HG03558 (cell line): ENCODE measurements at regions not wholly inside any gene's neighbourhood (a gene's known extent, or its start where the extent isn't known, plus 50 kb on each side); places are given as distances from the start of the nearest gene placed in this dataset.
"Not testable (repeated sequence)": the region's sequence is repeated elsewhere in the genome, so short reads cannot be mapped to it uniquely, and the experiment has no call there.

Source experiments
- ATAC-seq: cut with Tn5 transposase; IDR thresholded peaks from one replicate; pipeline ENCODE4 v1.9.1; 2021; ENCODE audit warnings: moderate number of reproducible peaks; ENCODE audit not compliant: unreplicated experiment; ENCODE audit errors: extremely low read depth

DNA sequence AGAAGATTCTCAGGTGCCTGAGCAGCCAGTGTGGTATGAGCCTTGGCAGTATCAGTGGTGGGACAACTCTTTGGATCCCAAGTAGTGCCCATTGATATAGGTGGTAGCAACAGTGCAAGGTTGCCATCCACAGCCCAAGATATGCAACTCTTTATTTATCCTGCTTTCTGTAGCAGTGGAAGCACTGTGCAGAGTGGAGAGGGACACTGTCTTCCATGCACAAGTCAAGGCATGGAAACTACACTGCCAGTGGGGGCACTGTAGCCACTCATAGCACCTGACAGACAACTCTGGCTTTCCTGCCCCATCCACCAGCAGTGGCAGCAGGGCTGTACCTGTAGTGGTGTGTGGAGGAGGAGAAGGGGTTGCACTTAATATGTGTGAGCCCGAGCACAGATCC lies 409.6 kb upstream of the TMEFF2 start:
- ATAC-seq = no peak

DNA sequence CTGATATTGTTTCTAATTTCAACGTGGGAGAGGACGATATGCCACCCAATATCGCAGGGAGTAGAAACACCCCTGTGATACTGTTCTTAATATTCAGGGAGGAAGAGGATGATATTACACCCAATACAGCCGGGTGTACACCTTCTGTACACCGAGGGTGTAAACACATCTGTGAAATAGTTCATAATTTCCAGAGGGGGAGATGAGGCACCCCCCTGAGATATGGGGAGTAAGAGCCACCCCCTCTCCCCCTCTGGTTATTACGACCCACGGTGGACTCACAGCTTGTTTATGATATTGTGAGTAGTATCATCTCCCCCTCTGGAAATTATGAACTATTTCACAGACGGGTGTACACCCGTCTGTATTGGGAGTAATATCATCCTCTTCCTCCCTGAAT lies 403.9 kb upstream of the TMEFF2 start:
- ATAC-seq = not testable (repeated sequence)

- ATAC-seq = no peak
These were observed 398.8 kb upstream of the TMEFF2 start for GRCh38 chr2:192593561-192593960.

GRCh38 chr2:192591617-192592016 lies 396.9 kb upstream of the TMEFF2 start:
- ATAC-seq = no peak

DNA sequence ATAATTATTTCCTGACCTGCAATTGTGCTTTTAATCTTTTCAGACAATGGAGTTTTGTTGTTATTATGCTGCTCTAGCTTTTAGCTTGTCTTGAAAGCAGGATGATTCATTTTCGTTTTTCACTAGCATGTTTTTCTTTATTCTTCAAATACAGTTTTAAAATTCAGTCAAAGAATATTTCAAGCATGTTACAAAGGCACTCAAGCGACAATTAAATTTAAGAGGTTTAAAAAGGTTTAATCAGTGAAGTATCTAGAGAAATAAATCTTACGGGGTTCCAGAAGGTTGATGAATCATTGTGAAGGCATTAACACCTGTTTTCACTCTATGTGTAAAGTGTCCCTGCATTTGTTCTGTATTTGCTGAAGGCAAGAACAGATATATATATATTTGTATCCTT lies 390.7 kb upstream of the TMEFF2 start:
- no peak for ATAC-seq

DNA sequence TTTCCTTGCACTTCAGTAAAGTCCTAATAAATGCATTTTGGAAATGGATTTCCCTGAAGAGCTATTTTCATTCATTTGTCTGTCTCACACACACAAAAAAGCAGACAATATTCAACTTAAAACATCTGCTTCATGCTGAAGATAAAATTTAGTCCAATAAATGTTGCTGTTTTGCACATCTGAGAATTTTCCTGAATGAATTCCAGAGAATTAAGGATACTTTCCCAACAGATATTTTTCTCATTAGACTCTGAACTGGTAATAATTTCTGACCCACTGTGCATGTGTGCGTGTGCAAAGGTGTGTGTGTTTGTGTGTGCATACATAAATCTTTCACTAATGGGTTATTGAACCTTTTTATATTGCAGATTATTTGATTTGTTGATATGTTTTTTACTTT lies 390.2 kb upstream of the TMEFF2 start:
- no peak for ATAC-seq

- no peak for ATAC-seq
These were observed 385.4 kb upstream of the TMEFF2 start for GRCh38 chr2:192579965-192580700.

- no peak for ATAC-seq
These were observed 384.0 kb upstream of the TMEFF2 start for GRCh38 chr2:192578780-192579179.

DNA sequence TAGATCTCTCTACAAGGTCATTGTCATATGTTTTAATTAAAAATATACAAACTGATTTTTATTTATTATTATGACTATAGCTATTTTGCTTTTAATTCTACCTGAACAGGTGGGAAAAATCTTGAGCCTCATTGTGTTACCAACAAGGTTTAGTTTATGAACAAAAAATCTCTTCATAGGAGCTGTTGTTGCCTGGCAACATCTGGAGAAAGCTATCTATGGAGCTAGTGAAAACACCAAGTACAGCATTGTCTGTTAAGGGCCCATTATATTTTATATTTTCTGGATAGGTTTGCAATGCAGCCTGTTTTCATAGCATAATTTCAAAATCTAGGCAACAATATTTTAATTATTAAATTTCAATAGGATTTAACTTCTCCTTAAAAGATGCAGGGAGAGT lies 383.0 kb upstream of the TMEFF2 start:
- no peak for ATAC-seq

DNA sequence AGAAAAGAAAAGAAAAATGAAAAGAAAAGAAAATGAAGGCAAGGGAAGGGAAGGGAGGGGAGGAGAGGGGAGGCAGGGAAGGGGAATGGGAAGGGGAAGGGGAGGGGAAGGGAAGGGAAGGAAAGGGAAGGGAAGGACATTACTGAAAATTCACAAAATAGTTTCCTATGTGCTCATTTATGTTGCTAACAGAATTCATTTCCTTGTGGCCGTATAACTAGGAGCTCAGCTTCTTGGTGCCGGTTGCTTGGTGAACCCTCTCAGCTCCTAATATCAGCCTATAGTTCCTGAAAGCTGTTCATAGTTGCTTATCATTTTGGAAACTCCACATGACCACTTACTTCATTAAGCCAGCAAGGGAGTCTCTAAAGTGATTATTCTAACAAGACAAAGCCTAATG lies 379.8 kb upstream of the TMEFF2 start:
- ATAC-seq = no peak

DNA sequence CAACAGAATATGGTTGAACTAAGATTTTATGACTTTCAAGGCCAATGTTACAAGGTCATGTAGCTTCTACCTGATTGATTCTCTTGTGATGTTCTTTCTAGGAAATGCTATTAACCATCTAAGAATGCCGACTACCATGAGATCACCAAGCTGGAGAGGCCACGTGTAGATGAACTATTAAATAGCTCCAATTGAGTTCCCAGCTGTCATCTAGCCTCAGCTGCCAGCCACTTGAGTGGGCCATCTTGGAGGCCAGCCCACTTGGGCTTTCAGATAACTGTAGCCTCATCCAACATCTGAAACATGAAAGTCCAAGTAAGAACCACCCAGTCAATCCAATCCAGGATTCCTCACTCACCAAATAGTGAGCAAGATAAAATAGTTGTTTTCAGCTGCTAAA lies 376.9 kb upstream of the TMEFF2 start:
- no peak for ATAC-seq

GRCh38 chr2:192570788-192571187 lies 376.1 kb upstream of the TMEFF2 start:
- ATAC-seq = no peak

- ATAC-seq = no peak
These were observed 372.1 kb upstream of the TMEFF2 start for GRCh38 chr2:192566863-192567262.

- ATAC-seq = no peak
These were observed 365.6 kb upstream of the TMEFF2 start for GRCh38 chr2:192560326-192560725.

- no peak for ATAC-seq
These were observed 364.9 kb upstream of the TMEFF2 start for GRCh38 chr2:192559587-192559986.

DNA sequence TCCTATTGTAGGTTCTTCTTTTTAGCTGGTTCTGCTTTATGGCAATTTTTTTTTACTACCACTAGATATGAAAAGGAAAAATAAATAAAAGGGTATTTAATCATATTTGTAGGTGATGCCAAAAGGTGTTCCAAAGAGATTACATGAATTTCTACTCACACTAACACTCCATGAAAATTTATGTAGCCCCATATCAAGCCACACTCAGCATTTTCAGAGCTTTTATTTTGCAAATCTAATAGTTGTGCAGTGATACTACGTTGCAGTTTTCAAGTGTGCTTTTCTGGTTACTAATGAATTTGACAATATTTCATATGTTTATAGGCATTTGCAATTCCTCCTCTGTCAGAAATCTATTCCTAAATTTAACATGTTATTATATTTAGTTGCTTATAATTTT lies 363.9 kb upstream of the TMEFF2 start:
- ATAC-seq = no peak

DNA sequence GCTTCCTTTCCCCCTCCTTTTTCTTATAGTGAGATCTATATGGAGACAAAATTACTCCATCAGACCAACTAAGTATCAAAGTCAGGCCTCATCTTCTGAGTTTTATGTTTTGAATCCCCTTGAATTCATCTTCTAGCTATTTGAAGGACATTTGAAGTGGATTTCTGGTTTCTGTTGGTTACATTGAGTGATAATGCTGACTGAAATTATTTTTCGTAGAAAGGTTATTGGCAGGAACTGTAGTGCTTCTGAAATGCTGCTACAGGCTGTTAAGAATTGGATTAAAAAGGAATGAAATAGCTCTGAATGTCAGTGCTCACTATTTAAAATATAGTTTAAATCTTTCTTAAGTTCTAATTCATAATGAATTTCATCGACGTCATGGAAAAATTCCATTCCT lies 361.0 kb upstream of the TMEFF2 start:
- ATAC-seq = no peak

DNA sequence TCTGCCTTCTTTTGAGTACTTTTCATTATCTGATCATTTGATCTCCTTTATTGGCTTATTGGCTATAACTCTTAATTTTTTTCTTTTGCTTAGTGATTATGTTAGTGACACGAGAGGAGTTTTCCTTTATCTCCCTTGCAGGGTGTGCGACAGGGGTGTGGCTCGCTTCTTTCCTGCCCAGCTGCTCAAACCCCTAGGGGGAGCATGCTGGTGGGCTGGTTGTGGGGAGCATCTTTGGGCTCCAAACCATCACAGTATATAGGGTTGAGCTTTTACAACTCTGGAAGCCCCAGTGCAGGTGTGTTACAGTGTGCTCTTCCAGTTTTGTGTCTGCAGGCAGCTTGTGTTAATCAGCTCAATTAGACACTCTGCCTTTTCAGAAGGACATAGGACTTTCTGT lies 357.0 kb upstream of the TMEFF2 start:
- ATAC-seq = no peak

GRCh38 chr2:192546565-192546964 lies 351.8 kb upstream of the TMEFF2 start:
- no peak for ATAC-seq

- ATAC-seq = no peak
These were observed 349.7 kb upstream of the TMEFF2 start for GRCh38 chr2:192544371-192544955.

GRCh38 chr2:192542148-192543066 lies 347.7 kb upstream of the TMEFF2 start:
- not testable (repeated sequence) for ATAC-seq
